ENCODE measurements at regions not wholly inside any gene's neighbourhood (a gene's known extent, or its start where the extent isn't known, plus 50 kb on each side); places are given as distances from the start of the nearest gene placed in this dataset.

DNA sequence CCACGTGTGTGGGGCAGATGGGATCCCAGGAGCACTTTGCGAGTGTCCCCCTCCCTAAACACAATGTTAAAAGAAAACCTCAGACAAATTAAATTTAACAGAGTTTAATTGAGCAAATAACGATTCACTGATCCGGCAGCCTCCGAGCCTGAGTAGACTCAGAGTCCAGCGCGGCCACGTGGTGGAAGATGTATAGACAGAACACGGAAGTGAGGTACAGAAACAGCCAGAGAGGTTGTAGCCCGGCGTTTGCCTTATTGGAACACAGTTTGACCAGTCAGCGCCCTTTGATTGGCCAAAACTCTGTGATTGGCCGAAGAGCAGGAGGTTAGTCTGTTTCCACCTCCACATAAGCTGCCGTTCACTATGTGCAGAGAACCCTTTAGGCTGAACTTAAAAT, 363.0 kb upstream of the IRX2 start (continued):
- TF ChIP-seq, protein P1, sequence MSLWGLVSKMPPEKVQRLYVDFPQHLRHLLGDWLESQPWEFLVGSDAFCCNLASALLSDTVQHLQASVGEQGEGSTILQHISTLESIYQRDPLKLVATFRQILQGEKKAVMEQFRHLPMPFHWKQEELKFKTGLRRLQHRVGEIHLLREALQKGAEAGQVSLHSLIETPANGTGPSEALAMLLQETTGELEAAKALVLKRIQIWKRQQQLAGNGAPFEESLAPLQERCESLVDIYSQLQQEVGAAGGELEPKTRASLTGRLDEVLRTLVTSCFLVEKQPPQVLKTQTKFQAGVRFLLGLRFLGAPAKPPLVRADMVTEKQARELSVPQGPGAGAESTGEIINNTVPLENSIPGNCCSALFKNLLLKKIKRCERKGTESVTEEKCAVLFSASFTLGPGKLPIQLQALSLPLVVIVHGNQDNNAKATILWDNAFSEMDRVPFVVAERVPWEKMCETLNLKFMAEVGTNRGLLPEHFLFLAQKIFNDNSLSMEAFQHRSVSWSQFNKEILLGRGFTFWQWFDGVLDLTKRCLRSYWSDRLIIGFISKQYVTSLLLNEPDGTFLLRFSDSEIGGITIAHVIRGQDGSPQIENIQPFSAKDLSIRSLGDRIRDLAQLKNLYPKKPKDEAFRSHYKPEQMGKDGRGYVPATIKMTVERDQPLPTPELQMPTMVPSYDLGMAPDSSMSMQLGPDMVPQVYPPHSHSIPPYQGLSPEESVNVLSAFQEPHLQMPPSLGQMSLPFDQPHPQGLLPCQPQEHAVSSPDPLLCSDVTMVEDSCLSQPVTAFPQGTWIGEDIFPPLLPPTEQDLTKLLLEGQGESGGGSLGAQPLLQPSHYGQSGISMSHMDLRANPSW (CRISPR knock-in tag; conservative IDR thresholded peaks at IDR 0.05; ENCODE audit: low read depth): no peak
- no peak for TF ChIP-seq GTF2I (CRISPR knock-in tag; conservative IDR thresholded peaks at IDR 0.05)

DNA sequence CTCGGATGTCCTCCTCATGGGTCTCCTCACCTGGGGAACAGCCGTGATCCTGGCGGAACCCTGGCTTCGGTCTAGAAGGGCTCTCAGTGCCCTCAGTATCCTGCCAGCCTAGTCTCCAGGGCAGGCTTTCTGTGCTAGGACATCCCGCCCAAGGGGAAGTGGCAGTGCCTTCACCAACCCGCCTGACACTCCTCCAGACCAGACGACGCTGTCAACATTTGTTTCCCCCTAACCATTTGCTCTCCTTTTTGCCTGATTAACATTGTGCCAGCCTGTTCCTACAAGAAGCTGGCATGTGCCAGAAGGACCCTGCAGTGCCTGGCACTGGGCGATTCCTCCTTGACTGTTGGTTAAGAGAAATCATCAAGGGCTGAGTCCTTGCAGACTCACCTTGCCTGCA, 358.9 kb upstream of the IRX2 start:
- Mint-ChIP-seq H3K27ac (no peak overlapping the region), H3K4me3 (no peak overlapping the region), H3K4me1 (peaks cover 59% of the 10 kb centered on the region), H3K36me3 (no peaks in the 10 kb centered on the region), H3K9me3 (peaks cover 6% of the 10 kb centered on the region; the same call in 1 of the 2 replicates), H3K27me3 (ENCODE audit: low read depth) (peaks cover 65% of the 10 kb centered on the region)
- POLR2A ChIA-PET: no interaction called here
- DNase-seq (ENCODE audit: low spot score): no peak
- ATAC-seq: no peak
- TF ChIP-seq, protein P2, sequence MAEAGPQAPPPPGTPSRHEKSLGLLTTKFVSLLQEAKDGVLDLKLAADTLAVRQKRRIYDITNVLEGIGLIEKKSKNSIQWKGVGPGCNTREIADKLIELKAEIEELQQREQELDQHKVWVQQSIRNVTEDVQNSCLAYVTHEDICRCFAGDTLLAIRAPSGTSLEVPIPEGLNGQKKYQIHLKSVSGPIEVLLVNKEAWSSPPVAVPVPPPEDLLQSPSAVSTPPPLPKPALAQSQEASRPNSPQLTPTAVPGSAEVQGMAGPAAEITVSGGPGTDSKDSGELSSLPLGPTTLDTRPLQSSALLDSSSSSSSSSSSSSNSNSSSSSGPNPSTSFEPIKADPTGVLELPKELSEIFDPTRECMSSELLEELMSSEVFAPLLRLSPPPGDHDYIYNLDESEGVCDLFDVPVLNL (CRISPR knock-in tag; IDR thresholded peaks at IDR 0.05; ENCODE audit: borderline replicate concordance, low read depth): no peak
- TF ChIP-seq, protein P3, sequence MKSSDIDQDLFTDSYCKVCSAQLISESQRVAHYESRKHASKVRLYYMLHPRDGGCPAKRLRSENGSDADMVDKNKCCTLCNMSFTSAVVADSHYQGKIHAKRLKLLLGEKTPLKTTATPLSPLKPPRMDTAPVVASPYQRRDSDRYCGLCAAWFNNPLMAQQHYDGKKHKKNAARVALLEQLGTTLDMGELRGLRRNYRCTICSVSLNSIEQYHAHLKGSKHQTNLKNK (CRISPR knock-in tag; IDR thresholded peaks at IDR 0.05): no peak
- TF ChIP-seq, protein P1 (CRISPR knock-in tag; conservative IDR thresholded peaks at IDR 0.05; ENCODE audit: low read depth): no peak
- TF ChIP-seq, protein P4, sequence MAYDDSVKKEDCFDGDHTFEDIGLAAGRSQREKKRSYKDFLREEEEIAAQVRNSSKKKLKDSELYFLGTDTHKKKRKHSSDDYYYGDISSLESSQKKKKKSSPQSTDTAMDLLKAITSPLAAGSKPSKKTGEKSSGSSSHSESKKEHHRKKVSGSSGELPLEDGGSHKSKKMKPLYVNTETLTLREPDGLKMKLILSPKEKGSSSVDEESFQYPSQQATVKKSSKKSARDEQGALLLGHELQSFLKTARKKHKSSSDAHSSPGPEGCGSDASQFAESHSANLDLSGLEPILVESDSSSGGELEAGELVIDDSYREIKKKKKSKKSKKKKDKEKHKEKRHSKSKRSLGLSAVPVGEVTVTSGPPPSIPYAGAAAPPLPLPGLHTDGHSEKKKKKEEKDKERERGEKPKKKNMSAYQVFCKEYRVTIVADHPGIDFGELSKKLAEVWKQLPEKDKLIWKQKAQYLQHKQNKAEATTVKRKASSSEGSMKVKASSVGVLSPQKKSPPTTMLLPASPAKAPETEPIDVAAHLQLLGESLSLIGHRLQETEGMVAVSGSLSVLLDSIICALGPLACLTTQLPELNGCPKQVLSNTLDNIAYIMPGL (CRISPR knock-in tag; IDR thresholded peaks at IDR 0.05): no peak
- TF ChIP-seq ZNF232 (CRISPR knock-in tag; IDR thresholded peaks at IDR 0.05) (no peak), KAT7 (CRISPR knock-in tag; IDR thresholded peaks at IDR 0.05; ENCODE audit: borderline replicate concordance) (no peak), NFATC4 (CRISPR knock-in tag; IDR thresholded peaks at IDR 0.05) (no peak), ZBTB21 (CRISPR knock-in tag; IDR thresholded peaks at IDR 0.05; ENCODE audit: borderline replicate concordance) (no peak)
- CTCF ChIA-PET: no interaction called here

DNA sequence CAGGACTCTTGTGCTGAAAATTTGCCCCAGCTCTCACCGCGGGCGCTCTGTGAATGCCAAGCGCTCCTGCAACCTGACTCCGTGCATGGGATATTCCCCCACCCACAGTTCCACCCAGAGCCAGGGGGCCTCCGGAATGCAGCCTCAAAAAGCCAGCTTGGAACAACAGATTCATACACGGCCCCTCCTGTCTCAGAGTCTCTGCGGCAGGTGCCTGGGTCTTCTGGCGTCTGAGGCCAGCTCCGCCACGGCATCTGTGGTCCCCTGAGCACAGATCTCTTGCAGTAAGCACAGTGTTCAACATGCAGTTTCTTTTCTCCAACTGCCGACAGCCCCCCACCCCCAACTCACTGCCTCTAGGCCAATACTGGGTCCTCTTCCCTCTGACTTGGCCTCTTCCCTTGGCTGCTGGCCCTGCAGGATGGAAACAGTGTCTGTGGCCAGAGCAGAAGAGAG, 355.7 kb upstream of the IRX2 start:
- DNase-seq (ENCODE audit: low spot score): no peak
- CTCF ChIA-PET: interaction anchor here (0.9 to 1.0 kb wide), 2 partner anchors 12 to 192 kb away, joined by 3 read pairs; no protein-coding TSS in a partner anchor
- TF ChIP-seq, protein P5, sequence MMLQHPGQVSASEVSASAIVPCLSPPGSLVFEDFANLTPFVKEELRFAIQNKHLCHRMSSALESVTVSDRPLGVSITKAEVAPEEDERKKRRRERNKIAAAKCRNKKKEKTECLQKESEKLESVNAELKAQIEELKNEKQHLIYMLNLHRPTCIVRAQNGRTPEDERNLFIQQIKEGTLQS (CRISPR knock-in tag; conservative IDR thresholded peaks at IDR 0.05): no peak
- TF ChIP-seq NFYB (CRISPR knock-in tag; conservative IDR thresholded peaks at IDR 0.05; ENCODE audit: low read depth): no peak
- TF ChIP-seq, protein P6, sequence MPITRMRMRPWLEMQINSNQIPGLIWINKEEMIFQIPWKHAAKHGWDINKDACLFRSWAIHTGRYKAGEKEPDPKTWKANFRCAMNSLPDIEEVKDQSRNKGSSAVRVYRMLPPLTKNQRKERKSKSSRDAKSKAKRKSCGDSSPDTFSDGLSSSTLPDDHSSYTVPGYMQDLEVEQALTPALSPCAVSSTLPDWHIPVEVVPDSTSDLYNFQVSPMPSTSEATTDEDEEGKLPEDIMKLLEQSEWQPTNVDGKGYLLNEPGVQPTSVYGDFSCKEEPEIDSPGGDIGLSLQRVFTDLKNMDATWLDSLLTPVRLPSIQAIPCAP (CRISPR knock-in tag; IDR thresholded peaks at IDR 0.05): no peak
- TF ChIP-seq NFE2L1 (CRISPR knock-in tag; IDR thresholded peaks at IDR 0.05): no peak
- TF ChIP-seq, protein P7, sequence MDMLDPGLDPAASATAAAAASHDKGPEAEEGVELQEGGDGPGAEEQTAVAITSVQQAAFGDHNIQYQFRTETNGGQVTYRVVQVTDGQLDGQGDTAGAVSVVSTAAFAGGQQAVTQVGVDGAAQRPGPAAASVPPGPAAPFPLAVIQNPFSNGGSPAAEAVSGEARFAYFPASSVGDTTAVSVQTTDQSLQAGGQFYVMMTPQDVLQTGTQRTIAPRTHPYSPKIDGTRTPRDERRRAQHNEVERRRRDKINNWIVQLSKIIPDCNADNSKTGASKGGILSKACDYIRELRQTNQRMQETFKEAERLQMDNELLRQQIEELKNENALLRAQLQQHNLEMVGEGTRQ (CRISPR knock-in tag; IDR thresholded peaks at IDR 0.05): no peak
- peak; percentile 39; the same call in 1 of the 2 replicates for TF ChIP-seq TEAD1 (CRISPR knock-in tag; IDR thresholded peaks at IDR 0.05)
- TF ChIP-seq CBFB (CRISPR knock-in tag; IDR thresholded peaks at IDR 0.05; ENCODE audit: low read depth): no peak
- TF ChIP-seq TP53 (CRISPR knock-in tag; IDR thresholded peaks at IDR 0.05): no peak
- TF ChIP-seq, protein P8, sequence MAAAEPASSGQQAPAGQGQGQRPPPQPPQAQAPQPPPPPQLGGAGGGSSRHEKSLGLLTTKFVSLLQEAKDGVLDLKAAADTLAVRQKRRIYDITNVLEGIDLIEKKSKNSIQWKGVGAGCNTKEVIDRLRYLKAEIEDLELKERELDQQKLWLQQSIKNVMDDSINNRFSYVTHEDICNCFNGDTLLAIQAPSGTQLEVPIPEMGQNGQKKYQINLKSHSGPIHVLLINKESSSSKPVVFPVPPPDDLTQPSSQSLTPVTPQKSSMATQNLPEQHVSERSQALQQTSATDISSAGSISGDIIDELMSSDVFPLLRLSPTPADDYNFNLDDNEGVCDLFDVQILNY (CRISPR knock-in tag; IDR thresholded peaks at IDR 0.05): no peak
- peak; percentile 36; the same call in 1 of the 2 replicates for TF ChIP-seq ETV6 (CRISPR knock-in tag; IDR thresholded peaks at IDR 0.05)
- TF ChIP-seq GABPB1 (CRISPR knock-in tag; IDR thresholded peaks at IDR 0.05): no peak
- Mint-ChIP-seq H3K4me3 (peak overlapping the region; percentile 32; the same call in 1 of the 2 replicates), H3K4me1 (peaks cover 80% of the 10 kb centered on the region), H3K36me3 (no peaks in the 10 kb centered on the region), H3K9me3 (peaks cover 6% of the 10 kb centered on the region; the same call in 1 of the 2 replicates), H3K27ac (peak overlapping the region; percentile 83), H3K27me3 (ENCODE audit: low read depth) (peaks cover 52% of the 10 kb centered on the region)
- POLR2A ChIA-PET: no interaction called here
- ATAC-seq: peak; percentile 15

All from WTC11 (cell line).